Upper lobe of left lung (tissue), 4 donors: ENCODE measurements at regions not wholly inside any gene's neighbourhood (a gene's known extent, or its start where the extent isn't known, plus 50 kb on each side); places are given as distances from the start of the nearest gene placed in this dataset.

Experiments
- POLR2AphosphoS5 ChIP-seq, 2 donors: sonication (generic); formaldehyde crosslinking; IDR thresholded peaks; one replicate each; pipeline ENCODE4 v1.5.1; 2017; ENCODE audit warnings: antibody characterized with exemption in 2 of 2
- TF ChIP-seq, protein P1 (sequence below), 6 experiments: fragments of 450-650 bp in 4 of 6; fragments of 200-600 bp in 2 of 6; sonication (generic) in 2 of 6; IDR thresholded peaks; one replicate each; pipeline ENCODE4 v1.5.1; 2016 to 2019; ENCODE audit warnings: antibody characterized with exemption in 6 of 6

DNA sequence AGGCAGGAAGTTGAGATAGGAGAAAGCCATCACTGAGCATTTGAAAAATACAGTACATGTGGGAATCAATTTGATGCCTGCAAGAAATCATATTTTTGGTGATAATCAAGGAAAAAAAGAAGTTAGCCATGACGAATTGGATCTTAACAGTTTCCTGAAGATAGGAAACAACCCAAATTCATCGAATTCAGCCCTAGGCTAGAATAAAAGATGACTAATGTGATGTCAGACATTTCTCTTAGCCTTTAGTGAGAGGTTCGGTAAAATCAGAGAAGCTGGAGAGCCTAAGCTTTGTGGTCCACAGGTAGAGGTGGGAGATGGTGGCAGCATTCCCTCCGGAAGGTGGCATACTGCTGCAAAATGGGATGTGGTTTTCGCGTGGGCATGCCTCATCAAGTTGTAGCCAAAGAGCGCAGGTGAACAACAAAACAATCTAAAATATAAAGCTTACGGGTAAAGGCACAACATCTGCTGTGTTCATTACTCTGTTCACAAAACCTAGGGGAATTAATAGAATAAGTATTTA is 144.1 kb upstream of the ALCAM start:
- TF ChIP-seq, protein P1, sequence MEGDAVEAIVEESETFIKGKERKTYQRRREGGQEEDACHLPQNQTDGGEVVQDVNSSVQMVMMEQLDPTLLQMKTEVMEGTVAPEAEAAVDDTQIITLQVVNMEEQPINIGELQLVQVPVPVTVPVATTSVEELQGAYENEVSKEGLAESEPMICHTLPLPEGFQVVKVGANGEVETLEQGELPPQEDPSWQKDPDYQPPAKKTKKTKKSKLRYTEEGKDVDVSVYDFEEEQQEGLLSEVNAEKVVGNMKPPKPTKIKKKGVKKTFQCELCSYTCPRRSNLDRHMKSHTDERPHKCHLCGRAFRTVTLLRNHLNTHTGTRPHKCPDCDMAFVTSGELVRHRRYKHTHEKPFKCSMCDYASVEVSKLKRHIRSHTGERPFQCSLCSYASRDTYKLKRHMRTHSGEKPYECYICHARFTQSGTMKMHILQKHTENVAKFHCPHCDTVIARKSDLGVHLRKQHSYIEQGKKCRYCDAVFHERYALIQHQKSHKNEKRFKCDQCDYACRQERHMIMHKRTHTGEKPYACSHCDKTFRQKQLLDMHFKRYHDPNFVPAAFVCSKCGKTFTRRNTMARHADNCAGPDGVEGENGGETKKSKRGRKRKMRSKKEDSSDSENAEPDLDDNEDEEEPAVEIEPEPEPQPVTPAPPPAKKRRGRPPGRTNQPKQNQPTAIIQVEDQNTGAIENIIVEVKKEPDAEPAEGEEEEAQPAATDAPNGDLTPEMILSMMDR (IDR thresholded peaks at IDR 0.05), result no peak
- TF ChIP-seq POLR2AphosphoS5 (IDR thresholded peaks at IDR 0.05), result no peak
